ENCODE measurements at regions not wholly inside any gene's neighbourhood (a gene's known extent, or its start where the extent isn't known, plus 50 kb on each side); places are given as distances from the start of the nearest gene placed in this dataset.

GRCh38 chrX:9390121-9390520, 74.7 kb upstream of the TBL1X start:
- Histone ChIP-seq H3K4me3 (no peak overlapping the region), H3K27ac (no peak overlapping the region), H3K9me3 (no peaks in the 10 kb centered on the region), H3K4me1 (no peaks in the 10 kb centered on the region), H3K36me3 (no peaks in the 10 kb centered on the region), H3K27me3 (no peaks in the 10 kb centered on the region)
- intact Hi-C loops (cut with DNase I; ENCODE audit: low total_unique reads) (no loop called here), in situ Hi-C loops (cut with MboI; ENCODE audit: low sequenced_read_pairs in 4 of 4) (no loop called here)
- no peak for ATAC-seq
- no peak for DNase-seq
- no peak for TF ChIP-seq POLR2A (IDR thresholded peaks at IDR 0.05)
- no peak for TF ChIP-seq CTCF (IDR thresholded peaks at IDR 0.05 in 4 of 5, conservative IDR thresholded peaks at IDR 0.05 in 1 of 5)

- Histone ChIP-seq H3K27ac (no peak overlapping the region), H3K27me3 (no peaks in the 10 kb centered on the region), H3K4me1 (no peaks in the 10 kb centered on the region), H3K36me3 (no peaks in the 10 kb centered on the region), H3K4me3 (no peak overlapping the region), H3K9me3 (no peaks in the 10 kb centered on the region)
- intact Hi-C loops (cut with DNase I; ENCODE audit: low total_unique reads) (no loop called here), in situ Hi-C loops (cut with MboI; ENCODE audit: low sequenced_read_pairs in 4 of 4) (no loop called here)
- ATAC-seq (no peak), DNase-seq (no peak)
- TF ChIP-seq CTCF (IDR thresholded peaks at IDR 0.05 in 4 of 5, conservative IDR thresholded peaks at IDR 0.05 in 1 of 5) (no peak), POLR2A (IDR thresholded peaks at IDR 0.05) (no peak)
Measured at GRCh38 chrX:9390693-9391368, 74.0 kb upstream of the TBL1X start.

- no peaks in the 10 kb centered on the region for H3K9me3 ChIP-seq
- no peak overlapping the region for H3K27ac ChIP-seq
- H3K27me3 ChIP-seq: no peaks in the 10 kb centered on the region
- H3K4me1 ChIP-seq: no peaks in the 10 kb centered on the region
- DNase-seq: no peak
- no peak overlapping the region for H3K4me3 ChIP-seq
- H3K36me3 ChIP-seq: no peaks in the 10 kb centered on the region
- intact Hi-C loops (cut with DNase I; ENCODE audit: low total_unique reads): no loop called here
- TF ChIP-seq POLR2A (IDR thresholded peaks at IDR 0.05) (no peak), CTCF (IDR thresholded peaks at IDR 0.05 in 4 of 5, conservative IDR thresholded peaks at IDR 0.05 in 1 of 5) (no peak)
- in situ Hi-C loops (cut with MboI; ENCODE audit: low sequenced_read_pairs in 4 of 4): no loop called here
- ATAC-seq: no peak
Measured at GRCh38 chrX:9392445-9392844, 72.4 kb upstream of the TBL1X start.

DNA sequence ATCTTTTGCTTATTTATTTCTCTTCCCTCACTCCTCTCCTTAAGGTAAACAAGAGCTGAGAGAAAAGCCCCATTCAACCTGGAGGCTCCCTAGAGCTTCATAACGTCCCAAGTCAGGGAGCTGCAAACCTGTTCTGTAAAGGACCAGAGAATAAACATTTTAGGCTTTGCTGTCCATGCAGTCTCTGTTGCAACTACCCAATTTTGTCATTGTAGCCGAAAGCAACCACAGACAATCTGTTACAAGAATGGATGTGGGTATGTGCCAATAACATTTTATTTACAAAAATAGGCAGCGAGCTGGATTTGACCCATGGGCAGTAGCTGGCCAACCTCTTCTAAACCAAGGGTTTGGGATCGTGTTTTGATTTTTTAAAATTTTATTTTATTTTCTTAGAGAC, 71.3 kb upstream of the TBL1X start:
- TF ChIP-seq CTCF (IDR thresholded peaks at IDR 0.05 in 4 of 5, conservative IDR thresholded peaks at IDR 0.05 in 1 of 5) (no peak), POLR2A (IDR thresholded peaks at IDR 0.05) (no peak)
- ATAC-seq: no peak
- in situ Hi-C loops (cut with MboI; ENCODE audit: low sequenced_read_pairs in 4 of 4) (no loop called here), intact Hi-C loops (cut with DNase I; ENCODE audit: low total_unique reads) (no loop called here)
- Histone ChIP-seq H3K27me3 (no peaks in the 10 kb centered on the region), H3K9me3 (no peaks in the 10 kb centered on the region), H3K27ac (no peak overlapping the region), H3K4me3 (no peak overlapping the region), H3K4me1 (no peaks in the 10 kb centered on the region), H3K36me3 (no peaks in the 10 kb centered on the region)
- DNase-seq: no peak

- H3K27me3 ChIP-seq: no peaks in the 10 kb centered on the region
- no peaks in the 10 kb centered on the region for H3K4me1 ChIP-seq
- TF ChIP-seq CTCF (IDR thresholded peaks at IDR 0.05 in 4 of 5, conservative IDR thresholded peaks at IDR 0.05 in 1 of 5) (no peak), POLR2A (IDR thresholded peaks at IDR 0.05) (no peak)
- no peaks in the 10 kb centered on the region for H3K36me3 ChIP-seq
- no peak for DNase-seq
- ATAC-seq: no peak
- H3K4me3 ChIP-seq: no peak overlapping the region
- no peak overlapping the region for H3K27ac ChIP-seq
- intact Hi-C loops (cut with DNase I; ENCODE audit: low total_unique reads): no loop called here
- no peaks in the 10 kb centered on the region for H3K9me3 ChIP-seq
- in situ Hi-C loops (cut with MboI; ENCODE audit: low sequenced_read_pairs in 4 of 4): no loop called here
Measured at GRCh38 chrX:9394212-9394611, 70.6 kb upstream of the TBL1X start.

Data from gastrocnemius medialis (tissue), 4 donors.